Heart left ventricle (tissue), 16 donors: ENCODE measurements at regions not wholly inside any gene's neighbourhood (a gene's known extent, or its start where the extent isn't known, plus 50 kb on each side); places are given as distances from the start of the nearest gene placed in this dataset.

Source experiments
- ATAC-seq, 4 donors: fragments of 200-7000 bp; cut with Tn5 transposase; one replicate each; pipeline ENCODE4 v1.9.1; 2020 to 2022; ENCODE audit warnings: moderate library complexity in 4 of 4, mild to moderate bottlenecking in 3 of 4, moderate number of reproducible peaks in 1 of 4
- DNase-seq, 5 donors: peaks; one replicate each; pipeline ENCODE4 v3.0.0-alpha.2; 2020
- H3K27ac ChIP-seq, 12 donors: fragments of 200-600 bp; sonication (generic) in 4 of 12; one replicate each; pipeline versions ENCODE4 v1.5.0 to v1.8.0; 2016 to 2022; ENCODE audit warnings: mild to moderate bottlenecking in 2 of 12
- H3K27me3 ChIP-seq, 9 donors: fragments of 200-600 bp; sonication (generic) in 2 of 9; one replicate each; pipeline versions ENCODE4 v1.5.1 to v1.8.0; 2016 to 2022; ENCODE audit warnings: mild to moderate bottlenecking in 3 of 9
- H3K36me3 ChIP-seq, 9 donors: fragments of 200-600 bp; sonication (generic) in 2 of 9; one replicate each; pipeline versions ENCODE4 v1.5.0 to v1.8.0; 2018 to 2022; ENCODE audit warnings: mild to moderate bottlenecking in 2 of 9
- H3K4me1 ChIP-seq, 12 donors: fragments of 200-600 bp; sonication (generic) in 4 of 12; one replicate each; pipeline versions ENCODE4 v1.5.0 to v1.8.0; 2016 to 2022; ENCODE audit warnings: mild to moderate bottlenecking in 3 of 12
- H3K4me3 ChIP-seq, 12 donors: fragments of 200-600 bp; sonication (generic) in 4 of 12; one replicate each; pipeline versions ENCODE4 v1.5.0 to v1.8.0; 2017 to 2022; ENCODE audit warnings: mild to moderate bottlenecking in 9 of 12, moderate library complexity in 4 of 12
- H3K9me3 ChIP-seq, 12 donors: fragments of 200-600 bp; sonication (generic) in 4 of 12; one replicate each; pipeline versions ENCODE4 v1.5.0 to v1.8.0; 2016 to 2022; ENCODE audit warnings: mild to moderate bottlenecking in 1 of 12
- POLR2A ChIP-seq, 2 donors: fragments of 450-650 bp; IDR thresholded peaks; one replicate each; pipeline ENCODE4 v1.6.1; 2017; ENCODE audit warnings: antibody characterized with exemption in 2 of 2, mild to moderate bottlenecking in 2 of 2, moderate library complexity in 2 of 2
- WGBS, 4 donors: extraction: QIAGEN DNeasy Blood & Tissue Kit in 2 of 4; methylation state at CpG; one replicate each; pipeline versions ENCODE4 v1.1.5 to v1.1.7; 2013 to 2018; 5-methylcytosine and 5-hydroxymethylcytosine counted together
- intact Hi-C, 10 donors: fragments of 100-400 bp; cut with DNase I; formaldehyde crosslinking; loops; one replicate each; pipeline versions ENCODE4 v1.11.1 to v1.14.2; 2022
- TF ChIP-seq, protein P1 (sequence below), 12 donors: fragments of 200-600 bp; sonication (generic) in 4 of 12; IDR thresholded peaks; one replicate each; pipeline versions ENCODE4 v1.5.0 to v1.8.0; 2018 to 2022; ENCODE audit warnings: antibody characterized with exemption in 12 of 12, mild to moderate bottlenecking in 5 of 12
- donor health status: ischemic (EF 13 %, LVEDD 7.1; RV severe dilation, severe dysfunction).
- donor health status: healthy with polysubstance abuse.
- donor health status: DM: no; HTN: yes; CAD: no.
- donor health status: DM: no; HTN: no; CAD: no.
- donor health status: ischemic (EF 25% LVEDD 6.9; RV normal size, moderate dysfunction).
- donor health status: ischemic (EF 25% LVEDD 5.7; RV mildly dilated, moderate dysfunction).
- donor health status: healthy.
- donor health status: DM: yes; HTN: yes; CAD: no.
- donor health status: ischemic (EF 35%, LVEDD 5.7; RV mildly dilated, moderate dysfunction).
- donor health status: nonischemic (EF 11% LVEDD 7.7; RV severe dilation, severe dysfunction).
- donor health status: DM: yes; HTN: yes; CAD: no.
- donor health status: PGD.
- donor health status: ischemic (EF 29% LVEDD 5.4; RV normal size, mild dysfunction).
- donor health status: nonischemic (EF 23%, LVEDD 6.1; RV moderate dilation, normal function).

DNA sequence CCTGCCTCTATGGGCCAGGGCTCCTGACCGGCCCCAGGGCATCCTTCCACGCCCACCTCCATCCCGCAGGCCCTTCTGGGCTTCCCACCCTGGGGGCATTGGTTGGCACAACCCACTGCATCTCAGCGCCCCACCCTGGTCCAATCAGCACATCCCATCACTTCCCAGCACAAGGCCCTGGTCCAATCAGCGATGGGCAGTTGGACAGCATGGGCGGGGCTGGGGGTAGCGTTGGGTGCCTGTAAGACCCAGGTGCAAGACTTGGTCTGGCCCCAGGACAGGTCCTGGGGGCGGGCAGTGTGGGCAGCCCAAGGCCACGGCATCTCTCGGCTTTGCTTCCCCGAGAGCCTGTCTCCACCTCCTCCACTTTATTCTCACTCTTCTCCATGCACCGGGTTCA lies 298.5 kb downstream of the BMP7 start:
- Histone ChIP-seq H3K9me3 (peaks cover 0 to 8% (median 0%) of the 10 kb centered on the region in 12 donors), H3K4me1 (no peaks in the 10 kb centered on the region), H3K27me3 (peaks cover 0 to 30% (median 7%) of the 10 kb centered on the region in 9 donors), H3K4me3 (no peak overlapping the region), H3K27ac (no peak overlapping the region), H3K36me3 (no peaks in the 10 kb centered on the region)
- TF ChIP-seq POLR2A (IDR thresholded peaks at IDR 0.05) = no peak
- TF ChIP-seq, protein P1, sequence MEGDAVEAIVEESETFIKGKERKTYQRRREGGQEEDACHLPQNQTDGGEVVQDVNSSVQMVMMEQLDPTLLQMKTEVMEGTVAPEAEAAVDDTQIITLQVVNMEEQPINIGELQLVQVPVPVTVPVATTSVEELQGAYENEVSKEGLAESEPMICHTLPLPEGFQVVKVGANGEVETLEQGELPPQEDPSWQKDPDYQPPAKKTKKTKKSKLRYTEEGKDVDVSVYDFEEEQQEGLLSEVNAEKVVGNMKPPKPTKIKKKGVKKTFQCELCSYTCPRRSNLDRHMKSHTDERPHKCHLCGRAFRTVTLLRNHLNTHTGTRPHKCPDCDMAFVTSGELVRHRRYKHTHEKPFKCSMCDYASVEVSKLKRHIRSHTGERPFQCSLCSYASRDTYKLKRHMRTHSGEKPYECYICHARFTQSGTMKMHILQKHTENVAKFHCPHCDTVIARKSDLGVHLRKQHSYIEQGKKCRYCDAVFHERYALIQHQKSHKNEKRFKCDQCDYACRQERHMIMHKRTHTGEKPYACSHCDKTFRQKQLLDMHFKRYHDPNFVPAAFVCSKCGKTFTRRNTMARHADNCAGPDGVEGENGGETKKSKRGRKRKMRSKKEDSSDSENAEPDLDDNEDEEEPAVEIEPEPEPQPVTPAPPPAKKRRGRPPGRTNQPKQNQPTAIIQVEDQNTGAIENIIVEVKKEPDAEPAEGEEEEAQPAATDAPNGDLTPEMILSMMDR (IDR thresholded peaks at IDR 0.05) = no peak
- intact Hi-C loops = loop anchor here in 1 of 10 donors (10.0 kb wide), 1 partner anchor 57 kb away; no protein-coding TSS in a partner anchor
- DNase-seq = no peak
- no peak for ATAC-seq
- WGBS, 4 donors = 67 to 80% (median 69%) methylated on average over 12 of the region's 12 CpGs

- intact Hi-C loops = loop anchor here in 1 of 10 donors (10.0 kb wide), 1 partner anchor 56 kb away; no protein-coding TSS in a partner anchor
- H3K36me3 ChIP-seq = no peaks in the 10 kb centered on the region
- WGBS, 4 donors = 59 to 63% (median 61%) methylated on average over 12 of the region's 12 CpGs
- ATAC-seq (no peak), DNase-seq (no peak)
- no peaks in the 10 kb centered on the region for H3K4me1 ChIP-seq
- no peak overlapping the region for H3K27ac ChIP-seq
- TF ChIP-seq POLR2A (IDR thresholded peaks at IDR 0.05) = no peak
- TF ChIP-seq, protein P1 (IDR thresholded peaks at IDR 0.05) = no peak
- peaks cover 0 to 33% (median 10%) of the 10 kb centered on the region in 9 donors for H3K27me3 ChIP-seq
- H3K4me3 ChIP-seq = no peak overlapping the region
- peaks cover 0 to 8% (median 0%) of the 10 kb centered on the region in 12 donors for H3K9me3 ChIP-seq
Observed at GRCh38 chr20:56968376-56969048, 297.9 kb downstream of the BMP7 start.

- Histone ChIP-seq H3K36me3 (no peaks in the 10 kb centered on the region), H3K4me1 (no peaks in the 10 kb centered on the region), H3K27ac (no peak overlapping the region), H3K4me3 (no peak overlapping the region), H3K27me3 (peaks cover 9 to 84% (median 40%) of the 10 kb centered on the region in 9 donors), H3K9me3 (no peaks in the 10 kb centered on the region)
- DNase-seq (no peak), ATAC-seq (no peak)
- no peak for TF ChIP-seq POLR2A (IDR thresholded peaks at IDR 0.05)
- TF ChIP-seq, protein P1 (IDR thresholded peaks at IDR 0.05) = peak in 9 of 12 donors; percentile 9 to 42 (median 23)
- intact Hi-C loops = loop anchor here in 1 of 10 donors (5.0 kb wide), 1 partner anchor 422 kb away; no protein-coding TSS in a partner anchor
- WGBS, 4 donors = 11 to 19% (median 13%) methylated on average over 21 of the region's 21 CpGs
Observed at GRCh38 chr20:56974499-56975250, 291.8 kb downstream of the BMP7 start.

DNA sequence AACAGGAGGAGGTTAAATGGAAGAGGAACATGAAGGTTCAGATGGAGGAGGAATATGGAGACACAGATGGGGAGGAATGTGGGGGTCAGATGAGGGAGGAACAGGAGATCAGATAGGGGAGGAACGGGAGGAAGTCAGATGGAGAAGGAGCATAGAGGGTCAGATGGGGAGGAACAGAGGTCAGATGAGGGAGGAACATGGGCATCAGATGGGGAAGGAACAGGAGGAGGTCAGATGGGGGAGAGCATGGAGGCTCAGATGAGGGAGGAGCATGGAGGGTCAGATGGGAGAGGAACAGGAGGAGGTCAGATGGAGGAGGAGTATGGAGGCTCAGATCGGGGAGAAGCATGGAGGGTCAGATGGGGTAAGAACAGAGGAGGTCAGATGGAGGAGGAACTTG lies 290.6 kb downstream of the BMP7 start:
- Histone ChIP-seq H3K27ac (no peak overlapping the region), H3K4me3 (no peak overlapping the region), H3K4me1 (no peaks in the 10 kb centered on the region), H3K9me3 (no peaks in the 10 kb centered on the region), H3K36me3 (no peaks in the 10 kb centered on the region), H3K27me3 (peaks cover 9 to 80% (median 40%) of the 10 kb centered on the region in 9 donors)
- TF ChIP-seq, protein P1 (IDR thresholded peaks at IDR 0.05) = no peak
- no peak for TF ChIP-seq POLR2A (IDR thresholded peaks at IDR 0.05)
- intact Hi-C loops = no loop called here
- DNase-seq (no peak), ATAC-seq (no peak)
- WGBS, 4 donors = 75 to 85% (median 83%) methylated on average over 2 of the region's 2 CpGs
